Stimulated activated naive CD4-positive, alpha-beta T cell treated with Interleukin-2 at 50 U/mL for 16 hours (primary cell): ENCODE measurements at regions not wholly inside any gene's neighbourhood (a gene's known extent, or its start where the extent isn't known, plus 50 kb on each side); places are given as distances from the start of the nearest gene placed in this dataset.

ENCODE experiments used
- DNase-seq: peaks from one replicate; lab custom pipeline; 2025; lab: John Stamatoyannopoulos, UW

DNA sequence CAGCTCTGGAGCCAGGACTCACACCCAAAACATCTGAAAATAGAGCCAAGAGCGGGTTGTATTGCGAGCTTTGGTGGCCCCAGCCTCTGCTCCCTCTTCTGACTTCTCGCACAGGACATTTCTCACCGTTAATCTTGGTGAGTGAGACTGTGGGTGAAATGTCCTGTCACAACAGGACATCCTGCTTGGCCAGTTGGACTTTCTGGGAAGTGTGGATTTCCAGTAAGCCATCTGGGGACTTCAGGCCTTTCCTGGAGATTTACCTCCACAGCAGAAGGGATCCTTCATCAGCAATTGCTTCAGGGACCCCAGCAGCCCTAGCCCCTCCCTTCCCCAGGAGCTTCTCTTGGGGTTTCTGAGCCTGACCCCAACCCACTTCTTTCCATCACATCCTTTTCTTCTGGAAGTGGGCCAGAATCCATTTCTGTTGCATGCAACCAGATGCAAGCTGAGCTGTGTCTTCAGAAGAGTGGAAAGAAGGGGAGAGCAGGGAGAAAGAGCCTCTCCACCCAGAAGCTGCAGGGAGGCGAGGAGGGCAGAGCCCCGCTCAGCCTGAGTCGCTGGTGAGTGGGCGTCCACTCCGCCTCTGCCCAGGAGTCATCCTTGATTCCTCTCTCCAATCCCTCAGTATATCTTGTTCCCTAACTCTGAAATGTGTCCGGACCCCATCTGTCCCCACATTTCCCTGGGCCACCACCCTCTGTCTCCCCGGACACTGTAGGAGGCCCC is 50.3 kb upstream of the GADD45G start:
- DNase-seq: no peak

DNA sequence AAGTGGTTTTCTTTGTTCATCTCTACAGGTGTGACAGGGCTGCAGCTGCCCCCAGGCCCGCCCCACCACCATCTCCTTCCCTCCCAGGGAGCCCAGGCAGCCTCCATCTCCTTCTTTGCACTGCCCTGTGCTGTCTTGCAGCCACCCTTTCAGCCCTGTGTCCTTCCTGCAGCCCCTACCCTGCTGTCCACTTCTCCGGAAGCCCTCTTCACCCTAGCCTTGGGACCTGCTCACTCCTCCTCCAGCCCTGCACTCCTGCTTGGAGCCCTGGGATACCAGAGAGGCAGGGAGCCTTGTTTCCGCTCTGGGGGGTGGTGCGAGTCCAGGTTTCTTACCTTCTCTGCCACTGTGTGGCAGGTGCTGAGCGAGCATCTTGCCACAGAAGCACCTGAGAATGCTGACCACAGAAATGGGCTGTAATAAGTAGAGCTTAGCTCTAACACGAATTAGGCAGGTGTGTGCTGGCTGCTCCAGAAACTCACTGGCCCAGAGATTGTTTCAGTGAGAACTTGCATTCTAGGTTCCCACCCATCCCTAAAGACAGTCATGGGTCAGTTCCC is 51.3 kb upstream of the GADD45G start:
- DNase-seq: no peak

DNA sequence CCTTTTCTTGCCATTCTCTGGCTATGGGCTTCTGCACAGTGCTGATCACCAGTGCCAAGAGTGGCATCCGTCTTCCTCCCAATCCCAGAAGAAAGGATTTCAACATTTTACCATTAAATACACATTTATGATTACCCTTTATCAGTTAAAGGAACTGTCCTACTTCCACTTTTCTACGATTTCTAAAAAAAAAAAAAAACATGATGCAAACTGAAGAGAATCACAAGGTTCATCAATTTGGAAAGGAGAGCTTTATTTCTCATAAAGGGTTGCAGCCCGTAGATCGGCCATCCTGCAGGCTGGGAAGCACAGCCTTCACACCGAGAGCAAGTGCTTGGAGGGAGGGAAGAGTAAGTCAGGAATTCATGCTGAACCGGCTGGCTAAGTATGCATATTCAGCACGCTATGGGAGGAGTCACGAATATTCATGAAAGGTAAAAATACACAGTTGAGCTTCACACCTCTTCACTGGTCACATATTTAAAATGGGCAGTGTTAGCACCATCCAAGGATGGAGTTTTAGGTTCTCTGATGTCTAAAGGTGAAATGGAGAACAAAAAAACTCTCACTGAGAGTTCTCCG is 52.5 kb upstream of the SEMA4D start:
- DNase-seq: no peak

DNA sequence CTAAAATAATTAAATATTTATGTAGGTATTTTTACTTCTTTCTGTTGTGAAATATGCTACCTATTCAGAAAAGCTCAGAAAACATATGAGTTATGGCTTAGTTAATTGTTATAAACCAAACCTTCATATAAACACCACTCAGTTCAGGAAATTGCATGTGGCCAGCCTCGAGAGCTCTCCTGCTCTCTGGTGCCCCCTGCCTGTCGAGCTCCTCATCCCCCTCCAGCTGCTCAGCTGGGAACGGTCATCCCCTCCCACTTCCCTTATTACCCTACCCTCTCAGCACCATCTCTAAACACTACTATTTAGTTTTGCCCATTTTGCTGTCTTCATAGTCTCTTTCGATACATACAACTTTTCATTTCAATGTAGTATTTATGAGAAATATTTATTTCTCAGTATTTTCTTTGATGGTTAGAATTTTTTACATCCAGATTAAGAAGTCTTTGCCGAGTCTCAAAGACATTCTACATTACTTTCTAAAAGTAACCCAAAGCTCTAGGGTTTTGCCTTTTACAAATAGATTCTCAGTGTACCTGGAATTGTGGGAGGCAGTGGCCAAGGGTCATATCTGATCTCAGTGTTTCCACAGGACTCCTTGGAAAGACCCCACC is 51.2 kb upstream of the SEMA4D start:
- DNase-seq: peak; percentile 80

DNA sequence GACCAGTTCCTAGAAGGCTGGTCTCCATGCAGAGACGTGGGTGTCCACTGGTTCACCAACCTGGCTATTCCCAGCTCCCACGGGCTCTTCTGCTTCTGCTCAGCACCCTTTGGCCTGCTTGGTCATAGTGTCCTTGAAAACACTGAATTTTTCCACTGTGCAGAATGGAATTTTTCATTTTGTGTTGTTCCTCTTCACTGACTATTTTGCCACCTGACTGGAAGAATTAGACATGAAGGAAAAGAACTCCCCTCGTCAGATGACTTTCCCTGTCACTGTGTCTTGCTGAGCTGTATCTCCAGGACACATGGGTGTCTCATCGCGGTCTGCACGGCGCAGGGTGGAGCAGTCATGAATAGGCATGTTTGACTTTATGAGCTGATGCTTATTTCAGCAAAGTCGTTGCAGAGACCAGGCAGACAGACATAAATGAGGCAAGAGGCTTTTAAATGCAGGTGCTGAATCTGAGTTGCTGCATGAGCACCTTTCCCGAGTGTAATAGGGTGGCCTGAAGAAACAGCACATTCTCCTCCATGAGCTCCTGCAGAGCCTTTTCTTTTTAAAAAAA is 50.2 kb upstream of the SEMA4D start:
- DNase-seq: no peak
